IPS-18a (cell line): ENCODE measurements at regions not wholly inside any gene's neighbourhood (a gene's known extent, or its start where the extent isn't known, plus 50 kb on each side); places are given as distances from the start of the nearest gene placed in this dataset.

Experiments used
- H3K27ac ChIP-seq: one replicate; pipeline ENCODE4 v1.5.1; 2013; ENCODE audit warnings: low read length
- H3K27me3 ChIP-seq: one replicate; pipeline ENCODE4 v1.6.1; 2013; ENCODE audit warnings: mild to moderate bottlenecking, low read length; ENCODE audit not compliant: control insufficient read depth, insufficient read depth
- H3K36me3 ChIP-seq: one replicate; pipeline ENCODE4 v1.6.1; 2013; ENCODE audit warnings: low read depth, low read length; ENCODE audit not compliant: control insufficient read depth
- H3K4me1 ChIP-seq: one replicate; pipeline ENCODE4 v1.6.1; 2013; ENCODE audit warnings: low read depth, low read length; ENCODE audit not compliant: control insufficient read depth
- H3K4me3 ChIP-seq: one replicate; pipeline ENCODE4 v1.5.1; 2013; ENCODE audit warnings: low read length
- H3K9ac ChIP-seq: one replicate; pipeline ENCODE4 v1.6.1; 2013; ENCODE audit warnings: mild to moderate bottlenecking, low read length, moderate library complexity
- H3K9me3 ChIP-seq: one replicate; pipeline ENCODE4 v1.6.1; 2013; ENCODE audit warnings: low read depth, low read length; ENCODE audit not compliant: control insufficient read depth

GRCh38 chr12:38956337-38956736 is 50.9 kb upstream of the CPNE8 start:
- H3K9me3 ChIP-seq = no peaks in the 10 kb centered on the region
- peaks cover 3% of the 10 kb centered on the region for H3K4me1 ChIP-seq
- H3K9ac ChIP-seq = no peak overlapping the region
- no peak overlapping the region for H3K4me3 ChIP-seq
- no peaks in the 10 kb centered on the region for H3K36me3 ChIP-seq
- no peaks in the 10 kb centered on the region for H3K27me3 ChIP-seq
- H3K27ac ChIP-seq = no peak overlapping the region
